WERI-Rb-1 (cell line): ENCODE measurements at regions not wholly inside any gene's neighbourhood (a gene's known extent, or its start where the extent isn't known, plus 50 kb on each side); places are given as distances from the start of the nearest gene placed in this dataset.

Experiments
- DNase-seq: peaks from one replicate; pipeline ENCODE4 v3.0.0-alpha.2; 2020
- H3K27ac ChIP-seq: fragments of 250-450 bp; sonication (Bioruptor Pico); 2 replicates; pipeline ENCODE4 v1.5.1; 2020; ENCODE audit warnings: mild to moderate bottlenecking, moderate library complexity
- H3K27me3 ChIP-seq: fragments of 250-450 bp; sonication (Bioruptor Pico); 2 replicates; pipeline ENCODE4 v1.5.1; 2021; ENCODE audit warnings: mild to moderate bottlenecking, low read depth, moderate library complexity; ENCODE audit not compliant: insufficient read depth, severe bottlenecking
- H3K36me3 ChIP-seq: fragments of 250-450 bp; sonication (Bioruptor Pico); 2 replicates; pipeline ENCODE4 v1.5.1; 2020; ENCODE audit warnings: mild to moderate bottlenecking, moderate library complexity
- H3K4me3 ChIP-seq: 2 replicates; pipeline ENCODE4 v1.5.1; 2011; ENCODE audit warnings: low read depth, mild to moderate bottlenecking, control low read depth, low read length
- H3K9me3 ChIP-seq: fragments of 250-450 bp; sonication (Bioruptor Pico); 2 replicates; pipeline ENCODE4 v1.5.1; 2021; ENCODE audit warnings: mild to moderate bottlenecking, moderate library complexity; ENCODE audit not compliant: severe bottlenecking
- TF ChIP-seq, protein P1 (sequence below): IDR thresholded peaks from 2 replicates; pipeline ENCODE4 v1.5.1; 2011; ENCODE audit warnings: low read depth, mild to moderate bottlenecking, control low read depth, inconsistent platforms, low read length

GRCh38 chr13:70668293-70668692 lies 560.0 kb upstream of the KLHL1 start:
- peak; percentile 6 for DNase-seq
- Histone ChIP-seq H3K27me3 (no peaks in the 10 kb centered on the region), H3K36me3 (no peaks in the 10 kb centered on the region)

DNA sequence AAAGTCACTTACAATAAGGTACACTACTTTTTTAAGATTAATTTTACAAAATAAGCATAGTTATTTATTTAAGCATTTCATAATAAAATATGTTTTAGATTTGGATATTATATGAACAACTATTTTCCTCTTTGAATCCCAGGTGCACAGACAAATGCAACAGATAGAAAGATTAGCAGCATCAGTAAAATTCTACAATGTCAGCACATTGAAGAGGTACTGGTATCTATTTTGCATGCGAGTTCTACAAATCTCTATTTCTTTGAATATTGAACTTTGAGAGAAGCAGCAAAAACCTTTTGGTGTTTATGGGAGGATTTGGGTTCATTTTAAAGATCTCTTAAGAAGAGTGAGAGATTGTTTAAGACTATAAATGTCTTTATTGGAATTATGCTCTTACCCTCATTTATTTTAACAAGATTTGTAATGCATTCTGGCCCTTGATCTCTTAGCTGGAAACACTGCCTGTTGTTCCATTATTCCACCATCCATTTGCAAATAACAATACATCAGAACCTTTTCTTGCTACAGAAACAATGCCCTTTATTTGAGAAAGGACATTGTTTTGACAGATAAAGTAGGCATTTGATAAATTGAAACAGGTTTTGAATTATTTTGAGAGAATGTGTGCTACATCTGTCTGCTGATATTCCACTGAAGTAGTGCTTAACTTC lies 558.8 kb upstream of the KLHL1 start:
- DNase-seq, result no peak
- H3K36me3 ChIP-seq, result no peaks in the 10 kb centered on the region
- H3K9me3 ChIP-seq, result no peaks in the 10 kb centered on the region
- TF ChIP-seq, protein P1, sequence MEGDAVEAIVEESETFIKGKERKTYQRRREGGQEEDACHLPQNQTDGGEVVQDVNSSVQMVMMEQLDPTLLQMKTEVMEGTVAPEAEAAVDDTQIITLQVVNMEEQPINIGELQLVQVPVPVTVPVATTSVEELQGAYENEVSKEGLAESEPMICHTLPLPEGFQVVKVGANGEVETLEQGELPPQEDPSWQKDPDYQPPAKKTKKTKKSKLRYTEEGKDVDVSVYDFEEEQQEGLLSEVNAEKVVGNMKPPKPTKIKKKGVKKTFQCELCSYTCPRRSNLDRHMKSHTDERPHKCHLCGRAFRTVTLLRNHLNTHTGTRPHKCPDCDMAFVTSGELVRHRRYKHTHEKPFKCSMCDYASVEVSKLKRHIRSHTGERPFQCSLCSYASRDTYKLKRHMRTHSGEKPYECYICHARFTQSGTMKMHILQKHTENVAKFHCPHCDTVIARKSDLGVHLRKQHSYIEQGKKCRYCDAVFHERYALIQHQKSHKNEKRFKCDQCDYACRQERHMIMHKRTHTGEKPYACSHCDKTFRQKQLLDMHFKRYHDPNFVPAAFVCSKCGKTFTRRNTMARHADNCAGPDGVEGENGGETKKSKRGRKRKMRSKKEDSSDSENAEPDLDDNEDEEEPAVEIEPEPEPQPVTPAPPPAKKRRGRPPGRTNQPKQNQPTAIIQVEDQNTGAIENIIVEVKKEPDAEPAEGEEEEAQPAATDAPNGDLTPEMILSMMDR, result no peak
- no peak overlapping the region for H3K27ac ChIP-seq
- no peaks in the 10 kb centered on the region for H3K27me3 ChIP-seq
- H3K4me3 ChIP-seq, result no peak overlapping the region

More at GRCh38 chr13:70668293-70668692, 560.0 kb upstream of the KLHL1 start:
- Histone ChIP-seq H3K27ac (no peak overlapping the region), H3K4me3 (no peak overlapping the region), H3K9me3 (no peaks in the 10 kb centered on the region)
- TF ChIP-seq, protein P1, result no peak

GRCh38 chr13:70662231-70662940 lies 554.1 kb upstream of the KLHL1 start:
- DNase-seq, result no peak
- TF ChIP-seq, protein P1, result no peak
- H3K9me3 ChIP-seq, result no peaks in the 10 kb centered on the region

DNA sequence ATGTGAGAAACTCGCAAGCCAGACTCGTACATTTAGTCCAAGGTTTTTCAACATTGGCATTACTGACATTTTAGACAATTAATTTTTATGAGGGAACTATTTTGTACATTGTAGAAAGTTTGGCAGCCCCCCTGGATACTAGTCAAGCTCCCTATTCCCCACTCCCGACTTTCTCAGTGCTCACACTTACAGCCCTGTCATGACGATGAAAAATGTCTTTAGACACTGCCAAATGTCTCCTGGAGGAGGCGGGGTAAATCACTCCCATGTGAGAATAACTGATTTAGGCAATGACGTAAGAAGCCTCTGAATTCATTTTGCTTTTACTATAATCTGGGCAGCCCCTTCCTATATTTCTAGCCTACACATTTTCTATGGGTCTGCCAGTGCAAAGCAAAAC lies 535.8 kb upstream of the KLHL1 start:
- Histone ChIP-seq H3K9me3 (no peaks in the 10 kb centered on the region), H3K4me3 (no peak overlapping the region), H3K27me3 (no peaks in the 10 kb centered on the region), H3K36me3 (no peaks in the 10 kb centered on the region), H3K27ac (no peak overlapping the region)
- TF ChIP-seq, protein P1, result no peak
- no peak for DNase-seq

More at GRCh38 chr13:70662231-70662940, 554.1 kb upstream of the KLHL1 start:
- no peak overlapping the region for H3K4me3 ChIP-seq
- H3K36me3 ChIP-seq, result no peaks in the 10 kb centered on the region
- H3K27ac ChIP-seq, result no peak overlapping the region
- no peaks in the 10 kb centered on the region for H3K27me3 ChIP-seq

- no peaks in the 10 kb centered on the region for H3K27me3 ChIP-seq
- no peak overlapping the region for H3K27ac ChIP-seq
- DNase-seq, result no peak
- no peak overlapping the region for H3K4me3 ChIP-seq
- TF ChIP-seq, protein P1, result no peak
- no peaks in the 10 kb centered on the region for H3K36me3 ChIP-seq
- H3K9me3 ChIP-seq, result no peaks in the 10 kb centered on the region
Observed at GRCh38 chr13:70634893-70635292, 526.6 kb upstream of the KLHL1 start.

- Histone ChIP-seq H3K27me3 (no peaks in the 10 kb centered on the region), H3K27ac (no peak overlapping the region)
Observed at GRCh38 chr13:70630247-70630646, 522.0 kb upstream of the KLHL1 start.

More at GRCh38 chr13:70630247-70630646, 522.0 kb upstream of the KLHL1 start:
- Histone ChIP-seq H3K36me3 (no peaks in the 10 kb centered on the region), H3K9me3 (no peaks in the 10 kb centered on the region), H3K4me3 (no peak overlapping the region)
- TF ChIP-seq, protein P1, result no peak
- DNase-seq, result no peak
